ENCODE measurements at regions not wholly inside any gene's neighbourhood (a gene's known extent, or its start where the extent isn't known, plus 50 kb on each side); places are given as distances from the start of the nearest gene placed in this dataset.

DNA sequence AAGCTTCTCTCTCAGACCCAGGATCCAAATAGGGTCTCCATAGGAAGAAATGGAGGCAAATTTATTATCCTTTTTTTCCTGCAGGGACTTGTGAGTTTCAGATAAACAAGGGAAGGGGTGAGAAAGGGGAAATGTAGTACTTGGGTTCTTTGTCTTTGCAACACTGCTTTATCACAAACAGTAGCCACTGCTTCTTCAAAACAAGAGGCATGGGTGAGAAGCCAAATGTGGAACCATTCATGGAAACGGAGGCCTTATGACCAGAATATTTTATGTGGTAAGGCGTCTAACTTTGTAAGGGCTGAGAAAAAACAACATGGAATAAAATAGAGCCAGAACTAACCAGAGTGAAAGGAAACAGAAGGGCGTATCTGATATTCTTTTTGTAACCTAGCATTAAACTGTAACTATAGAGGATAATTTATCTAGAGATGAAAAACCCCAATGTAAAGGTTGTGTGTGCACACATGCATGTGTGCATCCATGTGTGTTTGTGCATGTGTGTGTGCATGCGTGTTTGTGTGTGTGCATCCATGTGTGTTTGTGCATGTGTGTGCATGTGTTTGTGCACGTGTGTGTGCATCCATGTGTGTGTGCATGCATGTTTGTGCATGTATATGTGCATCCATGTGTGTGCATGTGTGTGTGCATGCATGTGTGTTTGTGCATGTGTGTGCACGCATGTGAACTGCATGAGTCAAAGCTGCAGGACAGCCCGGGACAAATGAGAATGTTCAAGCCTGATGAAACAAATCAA, 143.3 kb upstream of the SMLR1 start:
- BruUV-seq (replicated peaks) = no TSS peak
- no peak overlapping the region for H3K27ac ChIP-seq (ENCODE audit: low read length)
- in situ Hi-C loops (cut with HindIII; ENCODE audit: low pct_unique_long_range_greater_than_20kb, low sequenced_read_pairs) (no loop called here), intact Hi-C loops (cut with micrococcal nuclease; ENCODE audit: unreplicated experiment) (no loop called here)
- H3K27me3 ChIP-seq (ENCODE audit: control insufficient read depth, insufficient read depth, low read length) = no peaks in the 10 kb centered on the region
- TF ChIP-seq, protein P1, sequence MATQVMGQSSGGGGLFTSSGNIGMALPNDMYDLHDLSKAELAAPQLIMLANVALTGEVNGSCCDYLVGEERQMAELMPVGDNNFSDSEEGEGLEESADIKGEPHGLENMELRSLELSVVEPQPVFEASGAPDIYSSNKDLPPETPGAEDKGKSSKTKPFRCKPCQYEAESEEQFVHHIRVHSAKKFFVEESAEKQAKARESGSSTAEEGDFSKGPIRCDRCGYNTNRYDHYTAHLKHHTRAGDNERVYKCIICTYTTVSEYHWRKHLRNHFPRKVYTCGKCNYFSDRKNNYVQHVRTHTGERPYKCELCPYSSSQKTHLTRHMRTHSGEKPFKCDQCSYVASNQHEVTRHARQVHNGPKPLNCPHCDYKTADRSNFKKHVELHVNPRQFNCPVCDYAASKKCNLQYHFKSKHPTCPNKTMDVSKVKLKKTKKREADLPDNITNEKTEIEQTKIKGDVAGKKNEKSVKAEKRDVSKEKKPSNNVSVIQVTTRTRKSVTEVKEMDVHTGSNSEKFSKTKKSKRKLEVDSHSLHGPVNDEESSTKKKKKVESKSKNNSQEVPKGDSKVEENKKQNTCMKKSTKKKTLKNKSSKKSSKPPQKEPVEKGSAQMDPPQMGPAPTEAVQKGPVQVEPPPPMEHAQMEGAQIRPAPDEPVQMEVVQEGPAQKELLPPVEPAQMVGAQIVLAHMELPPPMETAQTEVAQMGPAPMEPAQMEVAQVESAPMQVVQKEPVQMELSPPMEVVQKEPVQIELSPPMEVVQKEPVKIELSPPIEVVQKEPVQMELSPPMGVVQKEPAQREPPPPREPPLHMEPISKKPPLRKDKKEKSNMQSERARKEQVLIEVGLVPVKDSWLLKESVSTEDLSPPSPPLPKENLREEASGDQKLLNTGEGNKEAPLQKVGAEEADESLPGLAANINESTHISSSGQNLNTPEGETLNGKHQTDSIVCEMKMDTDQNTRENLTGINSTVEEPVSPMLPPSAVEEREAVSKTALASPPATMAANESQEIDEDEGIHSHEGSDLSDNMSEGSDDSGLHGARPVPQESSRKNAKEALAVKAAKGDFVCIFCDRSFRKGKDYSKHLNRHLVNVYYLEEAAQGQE (IDR thresholded peaks at IDR 0.05; ENCODE audit: insufficient read depth in 1 of 2, low read depth in 2 of 2, low read length in 1 of 2) = no peak
- TF ChIP-seq SIN3A (IDR thresholded peaks at IDR 0.05; ENCODE audit: borderline replicate concordance, insufficient read depth, low read depth, low read length) (no peak), TCF7L2 (IDR thresholded peaks at IDR 0.05; ENCODE audit: low read depth, low read length) (no peak), POLR2AphosphoS5 (IDR thresholded peaks at IDR 0.05; ENCODE audit: low read depth, low read length) (no peak)
- TF ChIP-seq, protein P2, sequence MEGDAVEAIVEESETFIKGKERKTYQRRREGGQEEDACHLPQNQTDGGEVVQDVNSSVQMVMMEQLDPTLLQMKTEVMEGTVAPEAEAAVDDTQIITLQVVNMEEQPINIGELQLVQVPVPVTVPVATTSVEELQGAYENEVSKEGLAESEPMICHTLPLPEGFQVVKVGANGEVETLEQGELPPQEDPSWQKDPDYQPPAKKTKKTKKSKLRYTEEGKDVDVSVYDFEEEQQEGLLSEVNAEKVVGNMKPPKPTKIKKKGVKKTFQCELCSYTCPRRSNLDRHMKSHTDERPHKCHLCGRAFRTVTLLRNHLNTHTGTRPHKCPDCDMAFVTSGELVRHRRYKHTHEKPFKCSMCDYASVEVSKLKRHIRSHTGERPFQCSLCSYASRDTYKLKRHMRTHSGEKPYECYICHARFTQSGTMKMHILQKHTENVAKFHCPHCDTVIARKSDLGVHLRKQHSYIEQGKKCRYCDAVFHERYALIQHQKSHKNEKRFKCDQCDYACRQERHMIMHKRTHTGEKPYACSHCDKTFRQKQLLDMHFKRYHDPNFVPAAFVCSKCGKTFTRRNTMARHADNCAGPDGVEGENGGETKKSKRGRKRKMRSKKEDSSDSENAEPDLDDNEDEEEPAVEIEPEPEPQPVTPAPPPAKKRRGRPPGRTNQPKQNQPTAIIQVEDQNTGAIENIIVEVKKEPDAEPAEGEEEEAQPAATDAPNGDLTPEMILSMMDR (IDR thresholded peaks at IDR 0.05) = no peak
- no peak for ATAC-seq
- H3K36me3 ChIP-seq (ENCODE audit: control insufficient read depth, insufficient read depth, low read length) = no peaks in the 10 kb centered on the region
- POLR2A ChIA-PET = interaction anchor here (0.8 kb wide), 1 partner anchor 1511 kb away, joined by 3 read pairs; no protein-coding TSS in a partner anchor
- no peak for DNase-seq (ENCODE audit: low read depth, low spot score)
- no peak overlapping the region for H3K4me3 ChIP-seq (ENCODE audit: low read depth in 2 of 2, low read length in 2 of 2)
- H3K9me3 ChIP-seq (ENCODE audit: control insufficient read depth, insufficient read depth, low read depth, low read length) = no peaks in the 10 kb centered on the region
- no peaks in the 10 kb centered on the region for H3K4me1 ChIP-seq (ENCODE audit: control insufficient read depth, insufficient read depth, low read length)
- CTCF ChIA-PET = no interaction called here

DNA sequence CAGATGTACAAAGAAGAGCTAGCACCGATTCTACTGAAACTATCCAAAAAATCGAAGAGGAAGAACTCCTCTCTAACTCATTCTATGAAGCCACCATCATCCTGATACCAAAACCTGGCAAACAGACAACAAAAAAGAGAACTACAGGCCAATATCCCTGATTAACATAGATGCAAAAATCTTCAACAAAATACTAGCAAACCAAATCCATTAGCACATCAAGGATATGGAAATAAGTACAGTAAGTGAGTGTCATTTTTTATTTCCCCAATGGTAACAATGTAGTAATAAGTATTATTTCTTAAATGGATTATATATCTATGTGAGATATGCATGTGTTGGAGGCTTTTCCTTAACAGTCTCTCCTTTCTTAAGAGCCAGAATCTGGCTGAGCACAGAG, 134.5 kb upstream of the SMLR1 start:
- no peaks in the 10 kb centered on the region for H3K4me1 ChIP-seq (ENCODE audit: control insufficient read depth, insufficient read depth, low read length)
- TF ChIP-seq, protein P1 (IDR thresholded peaks at IDR 0.05; ENCODE audit: insufficient read depth in 1 of 2, low read depth in 2 of 2, low read length in 1 of 2) = no peak
- TF ChIP-seq TCF7L2 (IDR thresholded peaks at IDR 0.05; ENCODE audit: low read depth, low read length) = no peak
- TF ChIP-seq SIN3A (IDR thresholded peaks at IDR 0.05; ENCODE audit: borderline replicate concordance, insufficient read depth, low read depth, low read length) = no peak
- no peak for TF ChIP-seq POLR2AphosphoS5 (IDR thresholded peaks at IDR 0.05; ENCODE audit: low read depth, low read length)
- TF ChIP-seq, protein P2 (IDR thresholded peaks at IDR 0.05) = no peak
- no peak for DNase-seq (ENCODE audit: low read depth, low spot score)
- intact Hi-C loops (cut with micrococcal nuclease; ENCODE audit: unreplicated experiment) = no loop called here
- H3K36me3 ChIP-seq (ENCODE audit: control insufficient read depth, insufficient read depth, low read length) = no peaks in the 10 kb centered on the region
- H3K27ac ChIP-seq (ENCODE audit: low read length) = no peak overlapping the region
- H3K27me3 ChIP-seq (ENCODE audit: control insufficient read depth, insufficient read depth, low read length) = no peaks in the 10 kb centered on the region; the same call in 1 of the 2 replicates
- in situ Hi-C loops (cut with HindIII; ENCODE audit: low pct_unique_long_range_greater_than_20kb, low sequenced_read_pairs) = no loop called here
- CTCF ChIA-PET = no interaction called here
- H3K4me3 ChIP-seq (ENCODE audit: low read depth in 2 of 2, low read length in 2 of 2) = no peak overlapping the region
- POLR2A ChIA-PET = no interaction called here
- no peak for ATAC-seq
- BruUV-seq (replicated peaks) = no TSS peak
- H3K9me3 ChIP-seq (ENCODE audit: control insufficient read depth, insufficient read depth, low read depth, low read length) = no peaks in the 10 kb centered on the region
